ENCODE measurements at regions not wholly inside any gene's neighbourhood (a gene's known extent, or its start where the extent isn't known, plus 50 kb on each side); places are given as distances from the start of the nearest gene placed in this dataset.

DNA sequence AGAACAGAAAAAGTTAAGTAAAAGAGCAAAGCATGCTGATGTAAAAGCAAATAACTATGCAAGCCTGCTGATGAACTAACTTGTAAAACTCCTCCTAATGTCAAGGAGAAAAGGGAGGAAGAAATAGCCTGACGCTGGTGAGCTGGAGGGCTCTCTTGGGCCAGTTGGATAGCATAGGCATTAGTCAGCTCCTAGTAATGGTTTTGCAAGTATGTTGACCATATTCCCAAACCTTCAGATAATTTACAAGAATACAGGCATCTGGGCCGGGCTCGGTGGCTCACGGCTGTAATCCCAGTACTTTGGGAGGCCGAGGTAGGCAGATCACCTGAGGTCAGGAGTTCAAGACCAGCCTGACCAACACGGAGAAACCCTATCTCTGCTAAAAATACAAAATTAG lies 871.4 kb downstream of the C12orf50 start:
- no peak for TF ChIP-seq ELF4 (IDR thresholded peaks at IDR 0.05)
- no peak for TF ChIP-seq L3MBTL2 (conservative IDR thresholded peaks at IDR 0.05)
- no peak for TF ChIP-seq PKNOX1 (IDR thresholded peaks at IDR 0.05)
- no peak for TF ChIP-seq FOXM1 (IDR thresholded peaks at IDR 0.05; ENCODE audit: borderline replicate concordance)
- no peak for TF ChIP-seq SP1 (IDR thresholded peaks at IDR 0.05)

All from HEK293T (cell line).